ENCODE measurements at regions not wholly inside any gene's neighbourhood (a gene's known extent, or its start where the extent isn't known, plus 50 kb on each side); places are given as distances from the start of the nearest gene placed in this dataset.

DNA sequence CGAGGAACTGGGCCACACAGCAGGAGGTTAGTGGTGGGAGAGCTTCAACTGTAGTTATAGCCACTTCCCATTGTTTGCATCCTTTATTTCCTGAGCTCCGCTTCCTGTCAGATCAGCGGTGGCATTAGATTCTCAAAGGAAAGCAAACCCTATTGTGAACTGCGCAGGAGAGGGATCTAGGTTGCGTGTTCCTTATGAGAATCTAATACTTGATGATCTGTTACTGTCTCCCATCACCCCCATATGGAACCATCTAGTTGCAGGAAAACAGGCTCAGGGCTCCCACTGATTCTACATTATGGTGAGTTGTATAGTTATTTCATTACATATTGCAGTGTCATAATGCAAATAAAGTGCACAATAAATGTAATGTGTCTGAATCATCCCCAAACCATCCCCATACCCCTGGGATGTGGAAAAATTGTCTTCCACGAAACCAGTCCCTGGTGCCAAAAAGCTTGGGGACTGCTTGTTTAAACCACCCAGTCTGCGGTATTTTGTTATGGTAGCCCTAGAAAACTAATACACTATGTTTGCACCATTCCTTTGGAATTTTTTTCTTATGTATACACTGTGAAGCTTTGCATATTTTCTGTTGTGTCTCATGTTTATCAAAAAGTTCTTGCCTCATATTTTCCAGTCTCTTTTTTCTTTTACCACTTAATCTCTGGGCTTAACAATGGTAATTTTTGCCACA is 136.6 kb upstream of the IVNS1ABP start:
- no peak for TF ChIP-seq POLR2A (IDR thresholded peaks at IDR 0.05)
- TF ChIP-seq, protein P1, sequence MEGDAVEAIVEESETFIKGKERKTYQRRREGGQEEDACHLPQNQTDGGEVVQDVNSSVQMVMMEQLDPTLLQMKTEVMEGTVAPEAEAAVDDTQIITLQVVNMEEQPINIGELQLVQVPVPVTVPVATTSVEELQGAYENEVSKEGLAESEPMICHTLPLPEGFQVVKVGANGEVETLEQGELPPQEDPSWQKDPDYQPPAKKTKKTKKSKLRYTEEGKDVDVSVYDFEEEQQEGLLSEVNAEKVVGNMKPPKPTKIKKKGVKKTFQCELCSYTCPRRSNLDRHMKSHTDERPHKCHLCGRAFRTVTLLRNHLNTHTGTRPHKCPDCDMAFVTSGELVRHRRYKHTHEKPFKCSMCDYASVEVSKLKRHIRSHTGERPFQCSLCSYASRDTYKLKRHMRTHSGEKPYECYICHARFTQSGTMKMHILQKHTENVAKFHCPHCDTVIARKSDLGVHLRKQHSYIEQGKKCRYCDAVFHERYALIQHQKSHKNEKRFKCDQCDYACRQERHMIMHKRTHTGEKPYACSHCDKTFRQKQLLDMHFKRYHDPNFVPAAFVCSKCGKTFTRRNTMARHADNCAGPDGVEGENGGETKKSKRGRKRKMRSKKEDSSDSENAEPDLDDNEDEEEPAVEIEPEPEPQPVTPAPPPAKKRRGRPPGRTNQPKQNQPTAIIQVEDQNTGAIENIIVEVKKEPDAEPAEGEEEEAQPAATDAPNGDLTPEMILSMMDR (IDR thresholded peaks at IDR 0.05), result no peak
- TF ChIP-seq EP300 (IDR thresholded peaks at IDR 0.05), result no peak
